C4-2B (cell line): ENCODE measurements at regions not wholly inside any gene's neighbourhood (a gene's known extent, or its start where the extent isn't known, plus 50 kb on each side); places are given as distances from the start of the nearest gene placed in this dataset.

ENCODE experiments used
- H3K27ac ChIP-seq: fragments of 450-650 bp; 2 replicates; pipeline ENCODE4 v1.5.1; 2017
- ZFX ChIP-seq: fragments of 450-650 bp; IDR thresholded peaks from 2 replicates; pipeline ENCODE4 v1.6.1; 2017
- TF ChIP-seq, protein P1 (sequence below): fragments of 450-650 bp; conservative IDR thresholded peaks from 2 replicates; pipeline ENCODE4 v1.5.1; 2017; ENCODE audit warnings: mild to moderate bottlenecking

DNA sequence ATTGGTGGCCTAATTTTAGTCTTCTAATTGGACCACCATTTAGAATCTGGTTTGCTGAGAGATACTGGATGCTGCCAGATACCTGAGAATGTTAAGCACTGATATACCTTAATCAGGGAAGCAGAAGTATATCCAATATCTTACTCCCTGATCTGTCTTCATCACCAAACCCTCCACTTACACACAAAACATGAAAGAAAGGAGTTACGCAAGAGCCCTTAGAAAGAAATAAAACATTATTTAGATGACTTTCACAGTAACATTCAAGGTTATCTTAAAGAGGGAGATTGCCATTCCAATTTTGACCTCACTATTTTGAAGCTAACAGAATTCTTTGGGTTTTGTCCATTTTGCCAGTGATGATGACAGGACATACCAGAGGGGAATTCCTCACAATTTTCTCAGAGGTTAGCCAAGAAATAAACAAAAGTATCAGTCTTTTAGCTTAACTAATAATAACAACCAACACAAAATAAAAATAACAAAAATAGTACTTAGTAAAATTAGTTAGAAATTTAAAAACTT, 496.1 kb downstream of the NFIB start:
- H3K27ac ChIP-seq: no peak overlapping the region
- TF ChIP-seq, protein P1, sequence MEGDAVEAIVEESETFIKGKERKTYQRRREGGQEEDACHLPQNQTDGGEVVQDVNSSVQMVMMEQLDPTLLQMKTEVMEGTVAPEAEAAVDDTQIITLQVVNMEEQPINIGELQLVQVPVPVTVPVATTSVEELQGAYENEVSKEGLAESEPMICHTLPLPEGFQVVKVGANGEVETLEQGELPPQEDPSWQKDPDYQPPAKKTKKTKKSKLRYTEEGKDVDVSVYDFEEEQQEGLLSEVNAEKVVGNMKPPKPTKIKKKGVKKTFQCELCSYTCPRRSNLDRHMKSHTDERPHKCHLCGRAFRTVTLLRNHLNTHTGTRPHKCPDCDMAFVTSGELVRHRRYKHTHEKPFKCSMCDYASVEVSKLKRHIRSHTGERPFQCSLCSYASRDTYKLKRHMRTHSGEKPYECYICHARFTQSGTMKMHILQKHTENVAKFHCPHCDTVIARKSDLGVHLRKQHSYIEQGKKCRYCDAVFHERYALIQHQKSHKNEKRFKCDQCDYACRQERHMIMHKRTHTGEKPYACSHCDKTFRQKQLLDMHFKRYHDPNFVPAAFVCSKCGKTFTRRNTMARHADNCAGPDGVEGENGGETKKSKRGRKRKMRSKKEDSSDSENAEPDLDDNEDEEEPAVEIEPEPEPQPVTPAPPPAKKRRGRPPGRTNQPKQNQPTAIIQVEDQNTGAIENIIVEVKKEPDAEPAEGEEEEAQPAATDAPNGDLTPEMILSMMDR: no peak
- no peak for TF ChIP-seq ZFX

DNA sequence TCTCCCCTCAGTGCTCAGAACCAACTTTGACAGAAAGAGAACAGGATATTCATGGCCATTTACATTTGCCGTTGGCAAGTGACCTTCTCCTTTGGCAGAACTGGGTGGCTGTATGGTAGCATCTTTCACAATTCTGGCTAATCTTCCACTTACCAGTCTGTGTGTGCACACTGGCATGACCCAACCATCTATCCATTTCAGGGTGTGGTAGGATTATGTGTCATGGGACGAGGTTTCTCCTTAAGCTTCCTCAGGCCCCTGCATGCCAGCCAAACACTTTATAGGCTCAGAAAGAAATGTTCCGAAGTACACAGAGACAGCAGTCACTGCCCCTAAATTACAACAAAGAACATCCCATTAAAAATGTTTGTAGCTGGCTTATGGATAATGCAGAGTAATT, 497.1 kb downstream of the NFIB start:
- H3K27ac ChIP-seq: no peak overlapping the region
- TF ChIP-seq, protein P1: no peak
- no peak for TF ChIP-seq ZFX

DNA sequence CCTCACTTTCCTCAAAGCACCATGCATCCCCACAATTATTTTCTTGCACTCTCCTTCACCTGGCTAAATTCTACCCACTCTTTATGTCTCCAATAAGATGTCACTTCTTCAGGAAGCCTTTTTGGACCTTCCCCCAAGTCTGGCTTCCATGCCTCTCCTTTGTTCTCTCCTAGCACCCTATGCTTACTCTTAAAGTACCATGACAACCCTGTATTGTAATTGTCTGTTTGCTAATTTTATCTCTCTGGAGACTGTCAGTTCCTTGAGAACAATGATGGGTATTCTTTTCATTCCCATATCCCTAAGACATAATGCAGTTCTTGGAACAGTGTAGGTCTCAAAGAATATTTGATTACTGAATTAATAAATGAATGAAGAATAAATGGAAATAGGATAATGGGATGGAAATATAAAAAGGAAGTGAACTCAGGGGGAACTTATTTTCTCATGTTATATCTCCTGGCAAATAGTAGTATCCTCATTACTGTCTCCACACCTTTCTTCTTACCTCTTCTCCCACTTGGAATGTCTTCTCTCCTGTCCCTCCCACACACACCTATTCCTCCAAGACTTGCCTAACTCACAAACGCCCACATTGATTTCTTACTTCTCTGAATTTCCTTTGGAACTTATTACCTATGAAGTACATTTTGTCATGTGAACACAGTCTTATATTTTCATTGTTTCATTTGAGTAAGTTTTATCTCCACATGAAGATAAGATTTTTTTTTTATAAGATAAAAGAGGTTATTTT, 499.1 kb downstream of the NFIB start:
- TF ChIP-seq, protein P1: no peak
- no peak for TF ChIP-seq ZFX
- H3K27ac ChIP-seq: no peak overlapping the region

DNA sequence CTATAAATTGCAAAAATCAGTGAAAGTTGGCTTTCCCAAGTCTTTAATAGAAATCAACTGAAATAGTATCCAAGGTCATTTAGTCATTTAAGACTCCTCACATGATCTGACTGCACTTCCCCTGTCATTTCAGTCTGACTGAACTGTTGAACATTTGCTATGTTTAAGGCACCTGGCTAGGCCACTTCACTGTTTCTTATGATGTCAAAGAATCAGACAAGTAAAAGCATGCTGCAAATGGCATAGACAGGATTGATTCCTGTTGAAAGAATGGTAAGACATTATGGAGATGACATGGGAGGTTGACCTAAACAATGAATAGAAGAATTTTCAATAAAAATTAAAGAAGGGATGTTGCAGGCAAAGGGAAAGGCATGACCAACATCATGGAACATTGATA, 502.1 kb downstream of the NFIB start:
- H3K27ac ChIP-seq: no peak overlapping the region
- TF ChIP-seq, protein P1: no peak
- TF ChIP-seq ZFX: no peak

DNA sequence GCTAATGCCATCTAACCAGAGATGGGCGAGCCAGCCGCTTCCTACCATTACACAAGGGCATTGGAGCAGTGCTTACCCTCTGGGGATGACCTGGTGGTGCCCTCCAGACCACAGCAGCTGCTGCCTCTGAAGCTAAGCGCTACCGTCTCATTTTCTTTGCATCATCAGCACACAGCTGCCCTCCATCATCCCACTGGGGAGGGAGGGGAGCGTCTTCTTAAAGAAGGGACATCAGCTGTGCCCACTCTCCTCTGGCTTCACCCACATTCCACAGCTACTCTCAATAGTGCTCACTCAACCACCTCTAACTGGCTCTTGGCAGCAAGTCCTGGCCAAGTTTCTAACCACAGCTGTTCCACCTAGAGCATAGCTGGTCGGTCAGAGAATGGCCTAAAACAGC, 503.4 kb downstream of the NFIB start:
- no peak overlapping the region for H3K27ac ChIP-seq
- TF ChIP-seq ZFX: no peak

DNA sequence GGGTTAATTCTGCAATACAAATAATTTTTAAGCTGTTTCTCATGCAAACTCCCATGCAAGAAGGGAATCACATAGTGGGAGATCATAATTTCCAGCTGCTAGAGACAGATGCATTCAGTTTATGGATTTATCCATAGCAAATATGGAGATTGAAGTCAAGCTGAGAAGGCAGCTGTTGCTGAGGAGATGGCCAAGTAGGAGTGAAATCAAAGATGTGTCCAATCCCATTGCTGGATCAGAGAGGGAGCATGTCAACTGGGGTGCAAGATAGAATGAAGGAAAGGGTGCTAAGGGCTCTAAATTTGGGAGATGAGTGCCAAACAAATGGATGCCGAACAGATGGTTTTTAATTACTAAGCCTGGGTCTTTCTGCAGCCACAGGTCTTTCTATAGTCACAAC, 504.5 kb downstream of the NFIB start:
- no peak for TF ChIP-seq ZFX
- TF ChIP-seq, protein P1: no peak
- H3K27ac ChIP-seq: no peak overlapping the region

DNA sequence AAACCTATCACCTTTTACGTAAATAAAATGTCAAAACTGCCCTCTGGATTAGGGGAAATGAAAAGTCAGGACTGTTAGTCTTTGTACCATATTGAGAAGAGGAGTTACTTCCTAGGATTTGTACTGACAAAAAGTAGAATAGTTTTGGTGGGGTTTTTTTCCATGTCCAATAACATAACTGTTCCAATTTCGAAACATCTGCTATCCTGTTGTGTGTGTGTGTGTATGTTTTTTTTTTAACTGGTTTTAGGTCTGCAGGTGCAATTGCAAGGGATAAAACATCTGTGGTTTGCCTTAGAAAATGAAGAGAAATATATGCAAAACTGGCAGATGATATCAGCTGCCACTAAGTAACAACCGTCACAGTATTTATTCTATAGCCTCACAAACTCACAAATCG, 506.8 kb downstream of the NFIB start:
- H3K27ac ChIP-seq: no peak overlapping the region
- TF ChIP-seq, protein P1: no peak
- no peak for TF ChIP-seq ZFX

DNA sequence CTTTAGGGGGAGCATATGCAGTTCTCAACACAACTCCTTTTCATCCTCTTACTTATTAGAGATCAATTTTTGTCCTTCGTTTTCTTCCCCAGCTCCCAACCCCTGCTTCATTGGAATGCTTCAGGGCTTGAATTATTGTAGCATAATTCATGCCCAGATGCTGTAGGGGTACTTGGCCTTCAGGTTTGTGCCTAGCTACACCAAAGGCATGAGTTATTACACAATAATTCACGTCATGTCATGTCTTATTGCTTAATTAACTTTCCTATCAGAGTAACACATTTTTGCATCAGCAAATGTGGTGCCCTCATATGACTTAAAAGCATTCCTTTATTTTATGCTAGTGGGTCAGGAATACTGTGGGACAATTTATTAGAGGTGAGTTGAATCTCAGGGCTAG, 507.2 kb downstream of the NFIB start:
- H3K27ac ChIP-seq: no peak overlapping the region
- TF ChIP-seq, protein P1: no peak
- no peak for TF ChIP-seq ZFX
